HepG2 (cell line): ENCODE measurements at regions not wholly inside any gene's neighbourhood (a gene's known extent, or its start where the extent isn't known, plus 50 kb on each side); places are given as distances from the start of the nearest gene placed in this dataset.

Experiments used
- ATAC-seq: fragments of 200-7000 bp; cut with Tn5 transposase; 3 replicates; pipeline ENCODE4 v1.9.1; 2020; ENCODE audit warnings: mild to moderate bottlenecking, moderate library complexity
- BruUV-seq: library from RNA; stranded (reverse); fragments of 400-500 nt; replicated peaks from 2 replicates; lab custom pipeline; 2021; lab: Mats Ljungman, UMichigan
- CTCF ChIA-PET: fragments of 300-600 bp; formaldehyde crosslinking; extraction: SDS; loops from one replicate; lab custom pipeline; 2021; ENCODE audit warnings: low total read pairs, inconsistent platforms, low intra/inter-chr PET ratio; lab: Yijun Ruan, JAX
- POLR2A ChIA-PET: fragments of 350-600 bp; sonication (Branson Sonifier 250); formaldehyde crosslinking; loops from one replicate; lab custom pipeline; 2020; ENCODE audit warnings: antibody characterized with exemption, inconsistent platforms; lab: Yijun Ruan, JAX
- DNase-seq: peaks from one replicate; pipeline ENCODE4 v3.0.0-alpha.2; 2015; ENCODE audit warnings: low spot score
- FAIRE-seq: peaks from 3 replicates; lab custom pipeline; 2011; peaks lifted over from hg19 to GRCh38; lab: Jason Lieb, UNC
- H2AFZ ChIP-seq: one replicate; pipeline ENCODE4 v1.6.1; 2011; ENCODE audit warnings: low read length, inconsistent platforms
- H3K27ac ChIP-seq: fragments of 300-600 bp; 3 replicates; pipeline ENCODE4 v1.8.0; 2011; ENCODE audit warnings: mixed run types, mild to moderate bottlenecking, mixed read lengths, low read length, inconsistent platforms; ENCODE audit not compliant: insufficient read depth; ENCODE audit errors: extremely low read length
- H3K27me3 ChIP-seq, 2 experiments: fragments of 200-600 bp in 1 of 2; 2 replicates in 1 of 2; 3 replicates in 1 of 2; pipeline versions ENCODE4 v1.6.0 to v1.8.0; 2011; ENCODE audit warnings: low read length in 2 of 2, mild to moderate bottlenecking in 2 of 2, moderate library complexity in 2 of 2, inconsistent platforms in 1 of 2; ENCODE audit not compliant: insufficient read depth in 2 of 2, control insufficient read depth in 1 of 2
- H3K36me3 ChIP-seq, 2 experiments: fragments of 200-600 bp in 1 of 2; replicated peaks in 1 of 2; 2 replicates in 1 of 2; 3 replicates in 1 of 2; pipeline versions ENCODE4 v1.5.1 to v1.8.0; 2011; ENCODE audit warnings: low read length in 2 of 2, inconsistent platforms in 1 of 2; ENCODE audit not compliant: insufficient read depth in 2 of 2, control insufficient read depth in 1 of 2
- H3K4me1 ChIP-seq: 2 replicates; pipeline ENCODE4 v1.5.1; 2012; ENCODE audit warnings: low read length, inconsistent platforms; ENCODE audit not compliant: insufficient read depth
- H3K4me2 ChIP-seq: 2 replicates; pipeline ENCODE4 v1.6.0; 2011; ENCODE audit warnings: low read depth, low read length, inconsistent platforms
- H3K4me3 ChIP-seq, 3 experiments: fragments of 200-600 bp in 1 of 3; sonication (generic), shearing (Covaris generic) in 1 of 3; replicated peaks in 1 of 3; 2 replicates each; pipeline ENCODE4 v1.5.1; 2011 to 2016; ENCODE audit warnings: low read length in 3 of 3, inconsistent platforms in 2 of 3, low read depth in 2 of 3, mild to moderate bottlenecking in 2 of 3, control low read depth in 1 of 3, mixed read lengths in 1 of 3; ENCODE audit not compliant: insufficient read depth in 1 of 3
- H3K79me2 ChIP-seq: one replicate; pipeline ENCODE4 v1.6.1; 2011; ENCODE audit warnings: low read length, inconsistent platforms; ENCODE audit not compliant: insufficient read depth
- H3K9ac ChIP-seq: 2 replicates; pipeline ENCODE4 v1.6.0; 2011; ENCODE audit warnings: mild to moderate bottlenecking, low read depth, low read length, inconsistent platforms; ENCODE audit not compliant: insufficient read depth
- H3K9me3 ChIP-seq: 2 replicates; pipeline ENCODE4 v1.5.1; 2012; ENCODE audit warnings: mild to moderate bottlenecking, low read length
- H4K20me1 ChIP-seq: 2 replicates; pipeline ENCODE4 v1.6.0; 2011; ENCODE audit warnings: inconsistent platforms, mild to moderate bottlenecking, low read length, moderate library complexity; ENCODE audit not compliant: insufficient read depth
- ATM ChIP-seq: fragments of 450-650 bp; IDR thresholded peaks from 2 replicates; pipeline ENCODE4 v1.7.1; 2017; ENCODE audit warnings: mild to moderate bottlenecking, borderline replicate concordance
- CHCHD3 ChIP-seq: sonication (generic); formaldehyde crosslinking; IDR thresholded peaks from 2 replicates; pipeline ENCODE4 v1.8.0; 2022; ENCODE audit warnings: mild to moderate bottlenecking, missing genetic modification reagents, moderate library complexity
- CREBL2 ChIP-seq: sonication (generic); formaldehyde crosslinking; IDR thresholded peaks from 2 replicates; pipeline ENCODE4 v1.8.1; 2023; ENCODE audit warnings: missing genetic modification reagents, mild to moderate bottlenecking, borderline replicate concordance
- DZIP1 ChIP-seq: sonication (generic); formaldehyde crosslinking; IDR thresholded peaks from 2 replicates; pipeline ENCODE4 v1.5.0; 2020; ENCODE audit warnings: mild to moderate bottlenecking, missing genetic modification reagents
- GABPB1 ChIP-seq: IDR thresholded peaks from 2 replicates; pipeline ENCODE4 v1.6.1; 2016; ENCODE audit warnings: mild to moderate bottlenecking, missing genetic modification reagents, moderate library complexity, missing compliant biosample characterization
- HHEX ChIP-seq: IDR thresholded peaks from 2 replicates; pipeline ENCODE4 v1.6.1; 2016; ENCODE audit warnings: control low read depth
- JUNB ChIP-seq: sonication (generic); formaldehyde crosslinking; IDR thresholded peaks from 2 replicates; pipeline ENCODE4 v1.8.0; 2022; ENCODE audit warnings: missing genetic modification reagents, mild to moderate bottlenecking, borderline replicate concordance
- MAFF ChIP-seq: IDR thresholded peaks from 2 replicates; pipeline ENCODE4 v1.6.1; 2011; ENCODE audit warnings: low read depth, low read length, improper control_type of control experiment
- MIER3 ChIP-seq: IDR thresholded peaks from 2 replicates; pipeline ENCODE4 v1.6.1; 2016; ENCODE audit warnings: missing compliant biosample characterization, borderline replicate concordance
- PPARG ChIP-seq: conservative IDR thresholded peaks from 2 replicates; pipeline ENCODE4 v1.6.1; 2016; ENCODE audit warnings: missing biosample characterization, missing genetic modification reagents
- SRY ChIP-seq: sonication (generic); formaldehyde crosslinking; IDR thresholded peaks from 2 replicates; pipeline ENCODE4 v1.8.0; 2022; ENCODE audit warnings: mild to moderate bottlenecking, missing genetic modification reagents
- ZBTB39 ChIP-seq: sonication (generic); formaldehyde crosslinking; IDR thresholded peaks from 2 replicates; pipeline ENCODE4 v1.5.0; 2020; ENCODE audit warnings: missing genetic modification reagents
- ZNF256 ChIP-seq: sonication (generic); formaldehyde crosslinking; conservative IDR thresholded peaks from 2 replicates; pipeline ENCODE4 v1.4.0; 2020; ENCODE audit warnings: missing genetic modification reagents
- ZNF530 ChIP-seq: sonication (generic); formaldehyde crosslinking; IDR thresholded peaks from 2 replicates; pipeline ENCODE4 v1.5.0; 2020; ENCODE audit warnings: low read depth, mild to moderate bottlenecking, missing genetic modification reagents
- ZNF691 ChIP-seq: sonication (generic); formaldehyde crosslinking; IDR thresholded peaks from 2 replicates; pipeline ENCODE4 v1.4.0; 2020; ENCODE audit warnings: missing genetic modification reagents, low read depth, mild to moderate bottlenecking, borderline replicate concordance
- ZSCAN21 ChIP-seq: sonication (generic); formaldehyde crosslinking; IDR thresholded peaks from 2 replicates; pipeline ENCODE4 v1.8.0; 2022; ENCODE audit warnings: mild to moderate bottlenecking, missing genetic modification reagents, moderate library complexity, borderline replicate concordance
- ZZZ3 ChIP-seq: sonication (generic); formaldehyde crosslinking; IDR thresholded peaks from 2 replicates; pipeline ENCODE4 v1.4.0; 2020; ENCODE audit warnings: missing genetic modification reagents, mild to moderate bottlenecking, borderline replicate concordance
- WGBS: methylation state at CpG from one replicate; pipeline ENCODE4 v1.1.6; 2017; ENCODE audit warnings: low lambda C conversion rate; 5-methylcytosine and 5-hydroxymethylcytosine counted together
- in situ Hi-C: cut with HindIII; loops from 2 replicates; pipeline ENCODE4 v1.10.0; 2017; ENCODE audit warnings: low pct_unique_long_range_greater_than_20kb; ENCODE audit not compliant: extremely low pct_ligation_motif_present
- intact Hi-C: fragments of 100-400 bp; cut with micrococcal nuclease; formaldehyde crosslinking; loops from one replicate; pipeline ENCODE4 v1.10.0; 2022; ENCODE audit not compliant: unreplicated experiment
- TF ChIP-seq, protein P1 (sequence below): IDR thresholded peaks from 2 replicates; pipeline ENCODE4 v1.6.1; 2016

DNA sequence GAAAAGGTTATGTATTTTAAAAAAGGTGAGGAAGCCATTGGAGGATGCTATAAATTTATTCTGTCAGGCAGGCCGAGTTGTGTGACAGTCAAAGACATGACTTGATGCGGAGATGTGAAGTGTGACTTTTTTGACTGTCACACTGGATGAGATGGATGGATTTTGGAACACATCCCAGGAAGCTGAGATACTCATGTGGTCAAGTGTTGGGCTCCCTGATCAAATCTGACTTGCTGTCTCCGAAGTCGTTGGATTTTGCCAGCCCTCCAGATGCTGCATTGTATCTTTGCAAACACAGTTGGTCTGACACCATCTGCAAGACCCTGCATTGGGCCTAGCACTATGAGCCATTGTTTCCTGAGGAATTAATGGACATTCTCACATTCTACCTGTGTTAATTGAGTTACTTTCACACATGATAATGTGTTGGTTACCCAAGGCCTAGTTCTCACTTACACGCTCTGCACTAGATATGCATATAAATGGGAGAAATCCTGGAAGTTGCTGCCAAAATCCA is 204.0 kb upstream of the PRKD1 start (continued):
- TF ChIP-seq CREBL2: no peak
- no peak for TF ChIP-seq HHEX (CRISPR knock-in tag)
- no peak for TF ChIP-seq MAFF
- TF ChIP-seq, protein P1, sequence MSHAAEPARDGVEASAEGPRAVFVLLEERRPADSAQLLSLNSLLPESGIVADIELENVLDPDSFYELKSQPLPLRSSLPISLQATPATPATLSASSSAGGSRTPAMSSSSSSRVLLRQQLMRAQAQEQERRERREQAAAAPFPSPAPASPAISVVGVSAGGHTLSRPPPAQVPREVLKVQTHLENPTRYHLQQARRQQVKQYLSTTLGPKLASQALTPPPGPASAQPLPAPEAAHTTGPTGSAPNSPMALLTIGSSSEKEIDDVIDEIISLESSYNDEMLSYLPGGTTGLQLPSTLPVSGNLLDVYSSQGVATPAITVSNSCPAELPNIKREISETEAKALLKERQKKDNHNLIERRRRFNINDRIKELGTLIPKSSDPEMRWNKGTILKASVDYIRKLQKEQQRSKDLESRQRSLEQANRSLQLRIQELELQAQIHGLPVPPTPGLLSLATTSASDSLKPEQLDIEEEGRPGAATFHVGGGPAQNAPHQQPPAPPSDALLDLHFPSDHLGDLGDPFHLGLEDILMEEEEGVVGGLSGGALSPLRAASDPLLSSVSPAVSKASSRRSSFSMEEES: no peak
- TF ChIP-seq, all 625 proteins: peak for 0

GRCh38 chr14:30132196-30132595 is 204.5 kb upstream of the PRKD1 start:
- peaks cover 89% of the 10 kb centered on the region for H3K9me3 ChIP-seq
- H3K27ac ChIP-seq: no peak overlapping the region
- H3K79me2 ChIP-seq: no peaks in the 10 kb centered on the region
- 48% methylated on average over 2 of the region's 2 CpGs for WGBS
- H3K27me3 ChIP-seq: no peaks in the 10 kb centered on the region
- H3K36me3 ChIP-seq: no peaks in the 10 kb centered on the region
- no TSS peak for BruUV-seq
- no peak overlapping the region for H2AFZ ChIP-seq
- FAIRE-seq (no peak), DNase-seq (no peak), ATAC-seq (no peak)
- no peaks in the 10 kb centered on the region for H3K4me1 ChIP-seq
- POLR2A ChIA-PET: no interaction called here
- H3K9ac ChIP-seq: no peak overlapping the region
- CTCF ChIA-PET: no interaction called here
- H3K4me3 ChIP-seq: no peak overlapping the region
- H3K4me2 ChIP-seq: no peak overlapping the region
- in situ Hi-C loops: no loop called here
- no peaks in the 10 kb centered on the region for H4K20me1 ChIP-seq
- intact Hi-C loops: no loop called here
- no peak for TF ChIP-seq ZNF256
- no peak for TF ChIP-seq ZZZ3 (CRISPR knock-in tag)
- TF ChIP-seq SRY (CRISPR knock-in tag): no peak
- TF ChIP-seq GABPB1 (CRISPR knock-in tag): no peak
- TF ChIP-seq ZSCAN21 (CRISPR knock-in tag): no peak
- no peak for TF ChIP-seq JUNB (CRISPR knock-in tag)
- TF ChIP-seq ZNF691 (CRISPR knock-in tag): no peak
- TF ChIP-seq ATM: no peak
- TF ChIP-seq PPARG (CRISPR knock-in tag): no peak
- TF ChIP-seq DZIP1 (CRISPR knock-in tag): no peak
- no peak for TF ChIP-seq MIER3 (CRISPR knock-in tag)
- no peak for TF ChIP-seq CHCHD3 (CRISPR knock-in tag)
- TF ChIP-seq ZBTB39: no peak
- TF ChIP-seq ZNF530: no peak
